NCI-H2227 (cell line): ENCODE measurements at regions not wholly inside any gene's neighbourhood (a gene's known extent, or its start where the extent isn't known, plus 50 kb on each side); places are given as distances from the start of the nearest gene placed in this dataset.
A peak's percentile ranks its signal among the peaks of the same experiment; 100 is the strongest.

ENCODE experiments used
- DNase-seq: peaks from one replicate; lab custom pipeline; 2025; ENCODE audit not compliant: unreplicated experiment; lab: John Stamatoyannopoulos, UW

DNA sequence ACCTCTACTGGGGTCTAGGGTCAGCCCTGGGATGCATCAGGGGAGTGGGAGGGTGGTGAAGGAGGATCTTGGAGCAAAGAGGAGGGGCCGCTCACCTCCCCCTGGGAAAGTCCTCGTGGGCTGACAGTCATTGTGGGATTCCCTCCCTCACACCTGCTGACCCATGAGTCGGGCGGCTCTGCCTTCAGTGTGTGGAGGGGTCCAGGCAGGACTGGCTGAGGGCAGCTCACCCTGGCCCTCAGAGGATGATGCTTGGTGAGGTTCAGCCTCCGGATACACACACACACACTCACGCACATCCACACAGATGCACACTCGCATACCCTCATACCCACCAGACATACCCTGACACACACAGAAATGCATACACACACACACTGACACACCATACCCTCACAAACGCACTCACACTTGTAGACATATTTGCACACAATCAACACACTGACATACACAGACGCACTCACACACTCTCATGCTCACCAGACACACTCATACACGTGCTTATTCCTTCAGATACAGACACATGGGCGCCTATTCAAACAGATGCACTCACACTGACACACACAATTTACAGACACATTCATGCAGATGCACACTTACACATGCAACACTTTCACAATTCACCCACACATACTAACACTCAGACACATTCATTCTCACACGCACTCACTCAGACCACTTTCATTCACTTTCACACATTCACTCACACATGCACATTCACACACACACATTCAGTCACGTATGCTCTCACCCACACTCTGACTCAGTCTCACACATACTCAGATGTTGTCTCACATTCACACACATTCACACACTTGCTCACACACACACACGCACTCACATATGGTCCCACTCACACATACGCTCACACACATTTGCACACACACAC lies 105.1 kb upstream of the RPL38 start:
- DNase-seq = no peak

DNA sequence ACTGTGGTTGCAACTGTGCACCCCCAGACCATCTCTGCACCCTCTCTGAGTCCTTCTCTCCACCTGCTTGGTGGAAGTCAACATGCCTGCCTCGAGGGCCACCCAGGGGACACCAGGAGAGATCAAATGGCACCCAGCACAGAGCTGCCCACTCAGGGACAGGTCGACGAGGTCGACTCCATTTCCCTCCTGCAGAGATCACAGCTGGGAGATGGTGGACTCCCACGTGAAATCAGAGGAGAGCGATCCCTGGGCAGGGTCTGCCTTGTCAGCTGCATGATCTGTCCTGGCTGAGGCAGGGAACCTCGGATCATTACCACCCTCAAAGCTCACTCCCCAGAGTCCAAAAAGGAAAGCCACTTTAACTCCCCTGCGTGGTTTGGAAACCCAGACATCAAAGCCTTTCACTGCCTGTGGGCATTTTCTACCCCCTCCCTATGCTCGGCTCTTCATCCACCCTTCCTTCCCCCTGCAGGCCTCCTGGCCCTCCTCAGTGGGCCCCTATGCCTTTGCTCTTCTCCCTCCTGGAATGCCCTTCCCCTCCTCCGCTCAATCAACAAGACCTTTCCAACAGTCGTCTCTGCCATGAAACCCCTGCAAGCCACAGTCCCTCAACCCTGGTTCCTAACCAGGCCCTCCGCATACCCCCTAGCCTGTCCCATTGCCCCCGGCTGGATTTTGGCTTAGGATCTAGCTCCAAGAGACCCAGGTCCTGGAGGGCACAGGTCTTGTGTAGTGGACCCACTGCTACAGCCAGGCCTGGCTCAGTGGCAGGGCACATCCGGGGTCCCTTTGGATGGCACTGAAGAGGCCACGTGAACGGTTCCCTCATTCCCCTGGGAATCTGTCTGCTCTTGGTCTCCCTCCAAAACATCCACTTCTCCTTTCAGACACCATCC lies 103.8 kb upstream of the RPL38 start:
- no peak for DNase-seq

- no peak for DNase-seq
These were observed 98.6 kb upstream of the RPL38 start for GRCh38 chr17:74104921-74105320.

DNA sequence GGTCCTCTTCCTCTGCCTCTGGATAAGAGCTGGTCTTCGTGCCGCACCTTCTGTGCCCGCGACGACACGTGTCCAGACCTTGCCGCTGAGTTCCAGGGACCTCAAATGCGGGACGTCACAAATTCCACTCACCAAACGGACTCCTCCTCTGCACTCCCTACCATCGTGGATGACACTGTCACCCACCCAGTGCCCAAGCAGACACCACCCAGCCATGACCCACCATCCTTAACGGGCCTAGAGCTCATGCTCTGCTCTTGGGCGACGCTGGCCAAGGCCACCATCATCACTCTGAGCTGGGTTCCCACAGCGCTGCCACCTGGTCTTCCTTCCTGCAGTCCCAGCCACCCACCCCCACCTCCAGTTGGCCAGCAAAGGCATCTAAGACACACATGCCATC lies 96.4 kb upstream of the RPL38 start:
- DNase-seq = no peak

- DNase-seq = no peak
These were observed 95.3 kb upstream of the RPL38 start for GRCh38 chr17:74108126-74108705.

GRCh38 chr17:74110467-74110866 lies 93.0 kb upstream of the RPL38 start:
- no peak for DNase-seq

GRCh38 chr17:74113326-74113725 lies 90.2 kb upstream of the RPL38 start:
- DNase-seq = no peak

- DNase-seq = no peak
These were observed 89.5 kb upstream of the RPL38 start for GRCh38 chr17:74113952-74114351.

DNA sequence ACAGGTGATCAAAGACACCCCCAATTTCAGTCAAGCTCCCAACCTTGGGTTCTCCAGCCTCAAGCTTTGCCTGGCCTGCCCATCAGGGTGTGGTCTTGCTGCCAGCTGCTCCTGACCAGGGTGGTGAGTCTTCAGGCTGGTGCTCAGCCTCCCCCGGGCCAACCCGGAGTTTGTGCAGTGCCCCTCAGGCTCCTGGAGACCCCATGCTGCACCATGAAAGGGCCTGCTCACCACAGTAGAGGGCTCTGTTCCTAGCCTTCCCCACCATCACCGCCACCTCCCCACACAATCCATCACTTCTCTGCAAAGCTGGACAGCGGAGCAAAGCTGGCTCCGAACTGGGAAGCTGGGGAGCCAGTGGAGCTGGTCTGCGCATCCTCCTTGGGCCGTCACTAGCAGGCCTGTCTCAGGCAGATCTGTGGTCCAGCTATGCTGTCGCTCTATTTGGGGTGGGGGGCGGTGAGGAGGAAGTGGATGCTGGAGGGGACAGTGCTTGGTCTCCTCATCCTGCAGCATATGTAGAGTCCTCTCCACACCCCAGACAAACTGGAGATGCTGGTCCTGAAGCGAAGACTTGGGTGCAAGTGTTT lies 88.5 kb upstream of the RPL38 start:
- no peak for DNase-seq

- DNase-seq = no peak
These were observed 87.9 kb upstream of the RPL38 start for GRCh38 chr17:74115586-74115985.

- peak; percentile 85 for DNase-seq
These were observed 87.3 kb upstream of the RPL38 start for GRCh38 chr17:74116087-74116717.

DNA sequence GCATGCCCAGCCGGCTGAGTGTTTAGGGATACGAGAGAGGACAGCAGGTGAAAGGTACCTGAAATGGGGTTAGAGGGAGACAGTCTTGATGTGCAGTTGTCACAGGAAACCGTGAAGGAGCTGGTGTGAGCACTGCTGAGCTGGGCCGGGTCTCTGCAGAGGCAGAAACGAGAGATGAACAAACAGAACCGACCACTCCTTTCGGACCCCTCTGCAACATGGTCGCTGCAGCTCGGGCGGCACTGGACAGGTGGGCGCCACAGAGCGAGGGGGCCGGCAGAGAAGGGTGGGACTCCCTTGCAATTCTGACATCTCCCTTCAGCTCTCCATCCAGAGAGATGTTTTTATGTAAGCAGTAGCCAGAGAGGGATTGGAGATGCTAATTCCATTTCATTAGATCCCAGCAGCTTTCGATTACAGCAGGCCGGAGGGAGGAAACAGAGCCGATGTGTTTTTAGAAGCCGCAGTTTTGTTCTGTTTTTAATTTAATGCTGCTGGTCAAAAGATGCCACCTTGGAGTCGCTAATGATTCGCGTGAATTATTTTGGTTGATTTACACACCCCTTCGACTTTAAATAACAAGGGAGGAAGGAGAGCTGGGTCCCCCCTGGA lies 86.3 kb upstream of the RPL38 start:
- no peak for DNase-seq

- no peak for DNase-seq
These were observed 85.5 kb upstream of the RPL38 start for GRCh38 chr17:74117999-74118421.

- peak; percentile 45 for DNase-seq
These were observed 85.0 kb upstream of the RPL38 start for GRCh38 chr17:74118504-74118903.

DNA sequence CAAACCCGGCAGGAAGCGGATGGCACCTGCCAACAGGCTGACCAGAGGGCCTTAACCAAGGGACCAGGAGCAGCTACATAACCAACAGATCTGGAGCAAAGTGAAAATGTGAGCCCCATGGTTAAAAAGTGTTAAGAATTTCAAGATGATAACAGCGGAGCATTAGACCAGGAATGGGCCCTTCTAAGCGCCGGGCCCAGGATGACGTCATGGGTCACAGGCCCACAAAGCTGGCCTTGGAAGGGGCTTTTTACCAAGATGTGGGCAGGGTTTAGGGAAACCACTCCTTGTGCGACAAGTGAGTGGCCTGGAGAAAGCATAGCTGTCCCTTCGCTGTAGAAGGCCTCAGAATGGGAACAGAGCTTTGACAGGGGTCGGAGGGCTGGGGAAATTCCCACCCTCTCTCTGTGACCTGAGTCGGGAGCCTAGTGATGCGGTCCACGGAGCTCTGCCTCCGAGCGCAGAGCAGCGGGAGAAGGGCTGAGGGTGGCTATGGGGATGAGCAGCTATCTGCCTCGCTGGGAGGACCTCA lies 84.4 kb upstream of the RPL38 start:
- DNase-seq = no peak

- DNase-seq = no peak
These were observed 83.5 kb upstream of the RPL38 start for GRCh38 chr17:74119965-74120364.

GRCh38 chr17:74123350-74123749 lies 80.1 kb upstream of the RPL38 start:
- DNase-seq = no peak

GRCh38 chr17:74123866-74124444 lies 79.5 kb upstream of the RPL38 start:
- DNase-seq = no peak

DNA sequence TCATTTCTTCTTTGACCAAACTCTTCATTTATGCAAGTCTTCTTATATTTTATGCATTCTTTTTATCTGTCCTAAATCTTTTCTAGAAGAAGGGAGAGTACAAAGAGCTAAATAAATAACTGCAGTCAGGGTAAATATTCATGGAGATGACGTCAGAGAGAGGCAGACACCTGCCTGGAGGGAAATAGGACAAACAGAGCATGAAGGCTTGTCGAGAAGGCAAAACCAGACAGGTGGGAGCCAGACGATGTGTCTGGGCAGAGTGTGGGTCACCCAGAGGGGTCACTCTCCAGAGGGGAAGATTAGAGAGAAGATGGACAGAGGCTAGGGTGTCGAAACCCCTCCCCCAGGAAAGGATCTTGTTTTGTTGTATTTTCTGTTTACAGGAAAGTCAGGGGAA lies 78.3 kb upstream of the RPL38 start:
- no peak for DNase-seq
